ENCODE measurements at regions not wholly inside any gene's neighbourhood (a gene's known extent, or its start where the extent isn't known, plus 50 kb on each side); places are given as distances from the start of the nearest gene placed in this dataset.

DNA sequence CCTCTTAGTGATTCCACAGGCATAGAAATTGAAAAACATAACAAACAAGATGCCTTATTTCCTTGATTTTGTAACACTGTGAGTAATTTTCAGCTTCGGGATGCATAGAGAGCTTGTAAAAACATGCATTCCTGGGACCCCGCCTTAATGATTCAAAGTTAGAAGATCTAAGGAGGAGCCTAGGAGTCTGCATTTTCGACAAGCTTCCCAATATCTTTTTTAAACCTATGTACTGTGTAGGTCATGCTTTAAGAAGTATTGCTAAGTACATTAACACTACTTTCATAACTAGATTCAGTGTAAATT is 109.8 kb upstream of the ZNF516 start:
- TF ChIP-seq, protein P1, sequence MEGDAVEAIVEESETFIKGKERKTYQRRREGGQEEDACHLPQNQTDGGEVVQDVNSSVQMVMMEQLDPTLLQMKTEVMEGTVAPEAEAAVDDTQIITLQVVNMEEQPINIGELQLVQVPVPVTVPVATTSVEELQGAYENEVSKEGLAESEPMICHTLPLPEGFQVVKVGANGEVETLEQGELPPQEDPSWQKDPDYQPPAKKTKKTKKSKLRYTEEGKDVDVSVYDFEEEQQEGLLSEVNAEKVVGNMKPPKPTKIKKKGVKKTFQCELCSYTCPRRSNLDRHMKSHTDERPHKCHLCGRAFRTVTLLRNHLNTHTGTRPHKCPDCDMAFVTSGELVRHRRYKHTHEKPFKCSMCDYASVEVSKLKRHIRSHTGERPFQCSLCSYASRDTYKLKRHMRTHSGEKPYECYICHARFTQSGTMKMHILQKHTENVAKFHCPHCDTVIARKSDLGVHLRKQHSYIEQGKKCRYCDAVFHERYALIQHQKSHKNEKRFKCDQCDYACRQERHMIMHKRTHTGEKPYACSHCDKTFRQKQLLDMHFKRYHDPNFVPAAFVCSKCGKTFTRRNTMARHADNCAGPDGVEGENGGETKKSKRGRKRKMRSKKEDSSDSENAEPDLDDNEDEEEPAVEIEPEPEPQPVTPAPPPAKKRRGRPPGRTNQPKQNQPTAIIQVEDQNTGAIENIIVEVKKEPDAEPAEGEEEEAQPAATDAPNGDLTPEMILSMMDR (conservative IDR thresholded peaks at IDR 0.05; ENCODE audit: low read depth, low read length), result no peak
- TF ChIP-seq EZH2phosphoT487 (IDR thresholded peaks at IDR 0.05; ENCODE audit: borderline replicate concordance, low read length) (no peak), EZH2 (IDR thresholded peaks at IDR 0.05; ENCODE audit: low read length, unreplicated experiment) (no peak)
